ENCODE measurements at regions not wholly inside any gene's neighbourhood (a gene's known extent, or its start where the extent isn't known, plus 50 kb on each side); places are given as distances from the start of the nearest gene placed in this dataset.
"Not testable (repeated sequence)": the region's sequence is repeated elsewhere in the genome, so short reads cannot be mapped to it uniquely, and the experiment has no call there.

GRCh38 chrX:3411626-3412025, 65.2 kb upstream of the MXRA5 start:
- H4K8ac ChIP-seq (ENCODE audit: extremely low read depth, insufficient read depth, low read length); H4K5ac ChIP-seq (ENCODE audit: insufficient read length, low read depth, low read length); FAIRE-seq; H2BK12ac ChIP-seq (ENCODE audit: low read depth, low read length); H2BK20ac ChIP-seq (ENCODE audit: low read length); H3K27me3 ChIP-seq (replicated peaks in 1 of 4; ENCODE audit: control insufficient read depth in 3 of 4, extremely low read depth in 1 of 4, insufficient read depth in 3 of 4, low read length in 3 of 4); H3K79me2 ChIP-seq (ENCODE audit: control insufficient read depth in 1 of 2, insufficient read depth in 2 of 2, low read length in 2 of 2); H3K4me2 ChIP-seq (ENCODE audit: insufficient read depth in 1 of 2, low read depth in 2 of 2, low read length in 2 of 2); H4K20me1 ChIP-seq (replicated peaks in 1 of 2; ENCODE audit: control insufficient read depth in 1 of 2, insufficient read depth in 2 of 2, low read length in 2 of 2); CTCF ChIA-PET (ENCODE audit: partially characterized antibody); H3K27ac ChIP-seq (ENCODE audit: low read depth, low read length); H3K4me3 ChIP-seq (ENCODE audit: extremely low read depth in 1 of 4, insufficient read depth in 2 of 4, low read depth in 3 of 4, low read length in 4 of 4); H3K36me3 ChIP-seq (ENCODE audit: control insufficient read depth in 2 of 4, insufficient read depth in 4 of 4, low read length in 3 of 4); H3K23ac ChIP-seq (ENCODE audit: insufficient read length); H3K56ac ChIP-seq (replicated peaks; ENCODE audit: insufficient read length, low read depth, low read length); H2BK15ac ChIP-seq (ENCODE audit: low read length); DNase-seq (ENCODE audit: low read depth in 1 of 2, low spot score in 2 of 2); H2AFZ ChIP-seq (ENCODE audit: low read length); H2AK5ac ChIP-seq (ENCODE audit: low read depth, low read length); H3K79me1 ChIP-seq (ENCODE audit: low read depth, low read length); H3K9me3 ChIP-seq (ENCODE audit: insufficient read depth in 2 of 2, low read depth in 1 of 2, low read length in 1 of 2); POLR2A ChIA-PET (ENCODE audit: partially characterized antibody); H2BK120ac ChIP-seq (replicated peaks; ENCODE audit: low read depth, low read length); H3K4ac ChIP-seq (replicated peaks; ENCODE audit: insufficient read length, low read depth, low read length); H3K9ac ChIP-seq (replicated peaks in 1 of 4; ENCODE audit: extremely low read depth in 1 of 4, low read depth in 3 of 4, low read length in 3 of 4); H2BK5ac ChIP-seq (ENCODE audit: low read depth, low read length); H3K23me2 ChIP-seq (ENCODE audit: low read depth, low read length); H4K91ac ChIP-seq (replicated peaks; ENCODE audit: insufficient read length, low read length); H3K4me1 ChIP-seq (replicated peaks in 1 of 4; ENCODE audit: control insufficient read depth in 3 of 4, insufficient read depth in 4 of 4, low read length in 3 of 4); H3K14ac ChIP-seq (ENCODE audit: insufficient read length); H3K18ac ChIP-seq (ENCODE audit: extremely low read depth, low read length): not testable (repeated sequence)
- 100% methylated on average over 2 of the region's 2 CpGs; no CpG with 5 or more reads in 1 of the 2 experiments for WGBS, 2 experiments (ENCODE audit: extremely low coverage in 1 of 2, insufficient coverage in 1 of 2, insufficient read length in 1 of 2, insufficient replicate concordance in 2 of 2, low coverage in 1 of 2, low lambda C conversion rate in 2 of 2, missing lambda C conversion rate in 1 of 2)

DNA sequence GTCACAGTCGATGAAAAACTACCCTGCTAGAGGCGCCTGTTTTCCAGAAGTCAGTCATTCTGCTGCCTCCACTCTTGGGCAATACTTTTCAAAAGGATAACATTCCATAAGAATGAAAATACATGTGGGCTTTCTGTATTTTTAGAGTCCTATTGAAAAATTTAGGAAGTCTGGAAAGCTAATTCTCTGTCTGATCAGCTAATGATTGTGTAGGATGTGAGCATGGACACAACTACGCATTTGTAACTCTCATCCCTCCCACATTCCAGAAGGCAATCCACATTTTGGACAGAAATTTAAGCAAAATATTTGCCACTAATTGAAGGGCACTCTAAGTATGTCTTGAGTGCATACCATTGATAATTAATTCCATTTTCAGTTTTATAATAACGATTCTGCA, 63.5 kb upstream of the MXRA5 start:
- H3K27ac ChIP-seq (ENCODE audit: low read depth, low read length); H2AFZ ChIP-seq (ENCODE audit: low read length); H4K20me1 ChIP-seq (replicated peaks in 1 of 2; ENCODE audit: control insufficient read depth in 1 of 2, insufficient read depth in 2 of 2, low read length in 2 of 2); H2BK12ac ChIP-seq (ENCODE audit: low read depth, low read length); H2AK5ac ChIP-seq (ENCODE audit: low read depth, low read length); H3K9me3 ChIP-seq (ENCODE audit: insufficient read depth in 2 of 2, low read depth in 1 of 2, low read length in 1 of 2); H3K9ac ChIP-seq (replicated peaks in 1 of 4; ENCODE audit: extremely low read depth in 1 of 4, low read depth in 3 of 4, low read length in 3 of 4); DNase-seq (ENCODE audit: low read depth in 1 of 2, low spot score in 2 of 2); H3K4me3 ChIP-seq (ENCODE audit: extremely low read depth in 1 of 4, insufficient read depth in 2 of 4, low read depth in 3 of 4, low read length in 4 of 4); H2BK120ac ChIP-seq (replicated peaks; ENCODE audit: low read depth, low read length); H3K23me2 ChIP-seq (ENCODE audit: low read depth, low read length); H3K27me3 ChIP-seq (replicated peaks in 1 of 4; ENCODE audit: control insufficient read depth in 3 of 4, extremely low read depth in 1 of 4, insufficient read depth in 3 of 4, low read length in 3 of 4); H3K18ac ChIP-seq (ENCODE audit: extremely low read depth, low read length); FAIRE-seq; H2BK15ac ChIP-seq (ENCODE audit: low read length); H4K91ac ChIP-seq (replicated peaks; ENCODE audit: insufficient read length, low read length); H3K4me2 ChIP-seq (ENCODE audit: insufficient read depth in 1 of 2, low read depth in 2 of 2, low read length in 2 of 2); H3K36me3 ChIP-seq (ENCODE audit: control insufficient read depth in 2 of 4, insufficient read depth in 4 of 4, low read length in 3 of 4); H4K8ac ChIP-seq (ENCODE audit: extremely low read depth, insufficient read depth, low read length); H2BK20ac ChIP-seq (ENCODE audit: low read length); H3K4ac ChIP-seq (replicated peaks; ENCODE audit: insufficient read length, low read depth, low read length); H3K23ac ChIP-seq (ENCODE audit: insufficient read length); POLR2A ChIA-PET (ENCODE audit: partially characterized antibody); H4K5ac ChIP-seq (ENCODE audit: insufficient read length, low read depth, low read length); H3K56ac ChIP-seq (replicated peaks; ENCODE audit: insufficient read length, low read depth, low read length); H2BK5ac ChIP-seq (ENCODE audit: low read depth, low read length); H3K79me1 ChIP-seq (ENCODE audit: low read depth, low read length); H3K14ac ChIP-seq (ENCODE audit: insufficient read length); CTCF ChIA-PET (ENCODE audit: partially characterized antibody); H3K4me1 ChIP-seq (replicated peaks in 1 of 4; ENCODE audit: control insufficient read depth in 3 of 4, insufficient read depth in 4 of 4, low read length in 3 of 4); H3K79me2 ChIP-seq (ENCODE audit: control insufficient read depth in 1 of 2, insufficient read depth in 2 of 2, low read length in 2 of 2): not testable (repeated sequence)
- 97% methylated on average over 4 of the region's 4 CpGs; no CpG with 5 or more reads in 1 of the 2 experiments for WGBS, 2 experiments (ENCODE audit: extremely low coverage in 1 of 2, insufficient coverage in 1 of 2, insufficient read length in 1 of 2, insufficient replicate concordance in 2 of 2, low coverage in 1 of 2, low lambda C conversion rate in 2 of 2, missing lambda C conversion rate in 1 of 2)

Data from H1 (cell line).